Left colon (tissue), 2 donors: ENCODE measurements at regions not wholly inside any gene's neighbourhood (a gene's known extent, or its start where the extent isn't known, plus 50 kb on each side); places are given as distances from the start of the nearest gene placed in this dataset.

Source experiments
- ATAC-seq: fragments of 200-7000 bp; cut with Tn5 transposase; one replicate; pipeline ENCODE4 v1.9.1; 2020; ENCODE audit warnings: mild to moderate bottlenecking, moderate library complexity
- DNase-seq, 2 donors: peaks; one replicate each; pipeline ENCODE4 v3.0.0-alpha.2; 2020
- intact Hi-C, 2 donors: fragments of 100-400 bp; cut with DNase I in 1 of 2; cut with micrococcal nuclease in 1 of 2; formaldehyde crosslinking; loops; one replicate each; pipeline versions ENCODE4 v1.11.2 to v1.14.0; 2022; cut with DNase I, micrococcal nuclease
- donor health status: DM: no; HTN: no; CAD: no.
- donor health status: DM: yes; HTN: yes; CAD: no.

GRCh38 chr5:103466495-103466894, 96.1 kb downstream of the NUDT12 start:
- DNase-seq = no peak
- intact Hi-C loops = no loop called here
- ATAC-seq = no peak

DNA sequence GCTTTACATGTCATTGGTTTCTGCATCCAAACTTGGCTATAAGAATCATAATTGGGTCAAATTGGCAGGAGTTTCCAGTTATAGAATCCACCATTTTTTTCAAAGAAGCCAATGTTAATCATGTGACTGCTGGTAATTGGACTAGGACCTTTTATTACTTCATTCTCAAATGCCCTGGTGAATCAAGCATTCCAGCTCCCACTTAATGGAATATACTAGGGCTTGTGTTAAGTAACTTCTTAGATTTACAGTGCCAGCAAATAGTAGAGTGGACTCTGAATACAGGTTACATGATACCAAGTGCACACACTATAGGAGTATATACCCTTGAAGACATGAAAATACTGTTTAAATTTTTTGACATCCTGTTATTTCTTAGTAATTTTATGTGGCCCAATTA, 96.7 kb downstream of the NUDT12 start:
- no peak for DNase-seq
- intact Hi-C loops = no loop called here
- no peak for ATAC-seq

- ATAC-seq (no peak), DNase-seq (no peak)
- intact Hi-C loops = no loop called here
Measured at GRCh38 chr5:103464835-103465484, 97.6 kb downstream of the NUDT12 start.

DNA sequence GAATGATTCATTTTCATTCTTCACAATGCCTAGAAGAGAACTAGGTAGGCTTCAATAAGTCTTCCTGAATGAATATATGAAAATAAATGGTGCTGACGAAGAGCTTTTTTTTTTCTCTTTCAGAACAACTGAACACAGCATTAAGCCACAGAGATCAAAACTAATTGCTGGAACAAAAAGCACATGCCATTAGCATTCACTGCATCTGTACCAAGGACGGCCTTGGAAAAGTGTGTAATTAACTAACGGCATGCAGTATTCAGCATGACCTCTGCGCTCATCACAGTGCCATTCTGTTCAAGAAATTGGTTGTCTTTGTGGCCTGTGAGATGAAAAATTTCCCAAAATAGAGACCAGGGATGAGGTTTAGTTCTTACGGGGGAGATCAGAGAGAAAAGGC, 99.3 kb downstream of the NUDT12 start:
- no peak for DNase-seq
- intact Hi-C loops = no loop called here
- no peak for ATAC-seq

GRCh38 chr5:103461243-103461642, 101.3 kb downstream of the NUDT12 start:
- ATAC-seq (no peak), DNase-seq (no peak)
- intact Hi-C loops = no loop called here

DNA sequence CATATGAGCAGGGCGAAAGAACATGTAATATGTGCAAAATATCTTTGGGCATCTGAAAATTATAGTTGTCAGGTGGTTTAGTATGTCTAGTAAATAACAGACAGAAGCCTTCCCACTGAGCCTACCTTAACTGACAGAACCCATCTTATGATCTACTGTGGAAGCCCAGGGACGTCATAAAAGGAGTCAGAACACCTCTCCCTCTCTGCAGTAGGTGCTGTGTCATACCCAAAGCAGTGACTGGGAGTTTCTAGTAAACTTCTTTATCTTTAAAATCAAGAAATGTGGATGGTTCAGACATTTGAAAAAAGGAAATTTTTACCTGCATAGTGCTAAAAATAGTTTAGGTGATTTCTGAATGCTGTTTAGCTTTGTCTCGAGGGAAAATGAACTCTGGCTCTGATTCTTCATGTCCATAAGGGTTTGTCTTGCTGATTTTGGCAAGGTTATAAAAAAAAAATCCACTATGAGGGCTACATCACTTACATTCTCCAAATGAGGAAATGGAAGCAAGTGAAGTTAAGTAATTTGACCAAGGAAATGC, 104.0 kb downstream of the NUDT12 start:
- DNase-seq (no peak), ATAC-seq (no peak)
- intact Hi-C loops = no loop called here

DNA sequence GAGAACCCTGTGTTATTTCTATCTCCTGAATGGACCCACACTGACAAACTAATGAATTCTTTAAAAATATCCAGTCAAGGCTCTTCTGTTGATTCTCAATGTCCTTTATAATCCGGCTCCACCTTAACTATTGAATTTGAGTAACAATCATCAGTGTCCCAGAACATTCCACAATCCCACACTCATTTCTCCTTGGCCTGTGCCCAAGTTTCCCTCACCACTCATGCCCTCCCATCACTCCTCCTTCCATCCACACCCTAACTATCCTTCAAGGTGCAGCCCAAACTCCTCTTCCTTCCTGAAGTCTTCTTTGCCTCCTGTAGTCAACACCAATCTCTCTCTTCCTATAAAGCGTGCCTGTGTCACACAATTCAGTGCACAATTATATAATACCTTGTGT, 106.1 kb downstream of the NUDT12 start:
- peak; percentile 31 for ATAC-seq
- no peak for DNase-seq
- intact Hi-C loops = no loop called here

DNA sequence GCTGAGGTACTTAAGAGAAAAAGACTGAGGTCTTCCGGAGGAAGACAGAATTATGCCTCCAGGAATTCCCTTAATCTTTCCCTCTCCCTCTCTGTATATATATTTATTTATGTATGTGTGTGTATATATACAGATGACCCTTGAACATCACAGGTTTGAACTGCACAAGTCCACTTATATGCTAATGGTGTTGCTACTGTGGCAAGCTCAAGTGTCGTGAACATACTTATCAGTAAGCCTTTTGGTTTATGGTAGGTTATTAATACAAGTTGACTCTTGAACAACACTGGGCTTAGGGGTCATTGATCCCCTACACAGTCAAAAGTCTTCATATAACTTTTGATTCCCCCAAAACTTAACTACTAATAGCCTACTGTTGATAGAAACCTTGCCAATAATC, 106.8 kb downstream of the NUDT12 start:
- intact Hi-C loops = no loop called here
- no peak for DNase-seq
- no peak for ATAC-seq

- ATAC-seq (no peak), DNase-seq (no peak)
- intact Hi-C loops = no loop called here
Measured at GRCh38 chr5:103454770-103455169, 107.8 kb downstream of the NUDT12 start.

GRCh38 chr5:103452666-103453065, 109.9 kb downstream of the NUDT12 start:
- DNase-seq (no peak), ATAC-seq (no peak)
- intact Hi-C loops = no loop called here

DNA sequence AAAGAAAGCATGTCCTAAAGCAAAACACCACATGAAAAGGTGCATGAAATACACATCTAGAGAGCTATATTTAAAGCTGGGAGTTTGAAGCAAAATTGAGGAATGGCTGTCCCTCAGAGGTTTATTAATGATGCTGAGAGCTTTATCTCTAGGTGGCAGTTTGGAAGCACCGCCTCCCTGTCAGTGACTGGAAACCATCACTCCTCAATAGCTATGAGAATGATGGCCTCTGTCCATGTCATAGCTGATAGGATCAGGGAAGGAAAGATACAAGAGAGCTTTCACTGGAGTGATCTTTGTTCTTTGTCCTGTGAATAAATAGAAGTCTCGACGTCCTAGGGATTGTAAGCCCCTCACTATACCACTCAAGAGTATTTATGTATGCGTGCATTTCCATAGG, 110.5 kb downstream of the NUDT12 start:
- no peak for DNase-seq
- intact Hi-C loops = no loop called here
- ATAC-seq = no peak

GRCh38 chr5:103451261-103451660, 111.3 kb downstream of the NUDT12 start:
- DNase-seq (no peak), ATAC-seq (no peak)
- intact Hi-C loops = no loop called here

DNA sequence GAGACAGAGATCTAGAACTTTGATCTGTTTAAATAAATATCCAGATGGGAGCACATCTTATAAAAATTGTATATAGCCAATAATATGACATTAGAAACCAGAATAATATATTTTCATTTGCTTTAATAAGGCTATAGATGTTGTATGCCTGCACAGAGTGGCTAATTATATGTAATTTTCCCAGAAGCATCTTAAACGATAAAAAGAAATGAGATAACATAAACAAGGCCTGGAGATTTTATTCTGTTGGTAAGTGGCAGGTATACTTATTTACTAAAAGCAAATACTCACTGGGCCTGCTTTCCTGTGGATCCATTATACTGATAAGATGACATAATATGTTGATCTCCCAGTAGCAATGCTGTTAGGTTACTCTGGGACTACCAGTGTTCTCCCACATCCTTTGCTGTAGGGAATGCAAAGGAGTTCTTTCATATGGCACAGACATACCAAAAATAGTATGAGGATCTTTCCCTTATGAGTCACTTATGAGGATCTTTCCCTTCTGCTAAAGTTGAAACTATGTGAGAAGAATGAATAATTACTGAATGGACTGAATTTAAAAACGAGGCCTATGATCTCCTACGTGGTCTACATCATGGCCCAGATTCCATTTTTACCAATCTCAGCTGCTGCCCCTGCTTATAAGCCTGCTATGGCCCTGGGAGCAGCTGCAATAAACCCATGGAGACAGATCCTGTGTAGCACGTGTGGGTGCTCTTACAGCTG, 112.1 kb downstream of the NUDT12 start:
- DNase-seq (no peak), ATAC-seq (no peak)
- intact Hi-C loops = no loop called here

DNA sequence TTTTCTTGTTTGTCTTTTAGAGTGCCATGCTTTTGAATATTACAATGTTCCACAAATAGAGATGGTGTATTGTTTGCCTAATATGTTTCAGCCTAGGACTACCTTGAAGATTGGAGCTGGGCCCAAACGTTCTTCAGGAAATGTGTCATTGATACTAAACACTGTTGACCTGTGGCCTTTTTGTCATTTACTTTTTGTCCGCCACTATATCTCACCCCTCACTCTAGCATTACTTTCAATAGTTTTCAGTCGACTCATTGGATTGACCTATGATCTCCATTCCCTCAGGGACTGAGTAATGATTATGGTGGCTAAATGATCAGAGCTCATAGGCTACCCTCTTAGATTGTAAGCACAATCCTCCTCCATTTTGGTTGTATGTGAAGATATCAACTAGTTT, 115.8 kb downstream of the NUDT12 start:
- ATAC-seq (no peak), DNase-seq (no peak)
- intact Hi-C loops = no loop called here

DNA sequence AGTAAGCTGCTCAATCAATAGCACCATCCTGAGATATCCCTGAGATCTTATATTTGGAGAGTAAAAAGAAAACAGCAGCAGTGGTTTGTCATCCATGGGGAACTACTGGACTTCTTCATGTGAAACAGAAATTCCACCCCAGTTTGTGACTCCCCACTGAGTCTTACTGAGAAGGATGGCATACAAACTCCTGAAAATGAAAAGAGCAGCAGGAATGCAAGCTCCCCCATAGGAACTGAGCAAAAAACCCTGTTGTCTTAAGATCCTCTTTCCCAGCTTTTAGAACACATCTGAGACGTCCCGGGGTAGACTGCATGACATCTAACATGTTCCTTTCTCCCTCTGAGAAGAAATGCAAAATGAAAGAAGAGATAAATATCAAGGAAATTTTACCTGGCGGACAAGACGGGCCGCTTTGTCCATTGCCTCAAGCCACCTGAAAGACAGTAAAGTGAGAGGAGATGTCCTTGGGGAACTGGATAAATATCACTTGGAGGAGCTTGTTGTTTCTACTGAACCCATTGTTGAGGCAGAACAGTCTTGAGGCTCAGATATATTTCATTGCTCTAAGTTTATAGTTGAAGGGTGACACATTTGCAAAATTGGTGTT, 117.1 kb downstream of the NUDT12 start:
- ATAC-seq (no peak), DNase-seq (no peak)
- intact Hi-C loops = no loop called here

GRCh38 chr5:103444333-103445038, 118.1 kb downstream of the NUDT12 start:
- peak; percentile 94 for ATAC-seq
- intact Hi-C loops = no loop called here
- DNase-seq = peak; percentile 14 to 28

- DNase-seq (no peak), ATAC-seq (no peak)
- intact Hi-C loops = no loop called here
Measured at GRCh38 chr5:103442750-103443149, 119.8 kb downstream of the NUDT12 start.

- ATAC-seq = no peak
- intact Hi-C loops = no loop called here
- DNase-seq = no peak
Measured at GRCh38 chr5:103441523-103441922, 121.1 kb downstream of the NUDT12 start.

- ATAC-seq (peak; percentile 93), DNase-seq (no peak)
- intact Hi-C loops = no loop called here
Measured at GRCh38 chr5:103439007-103439406, 123.6 kb downstream of the NUDT12 start.

DNA sequence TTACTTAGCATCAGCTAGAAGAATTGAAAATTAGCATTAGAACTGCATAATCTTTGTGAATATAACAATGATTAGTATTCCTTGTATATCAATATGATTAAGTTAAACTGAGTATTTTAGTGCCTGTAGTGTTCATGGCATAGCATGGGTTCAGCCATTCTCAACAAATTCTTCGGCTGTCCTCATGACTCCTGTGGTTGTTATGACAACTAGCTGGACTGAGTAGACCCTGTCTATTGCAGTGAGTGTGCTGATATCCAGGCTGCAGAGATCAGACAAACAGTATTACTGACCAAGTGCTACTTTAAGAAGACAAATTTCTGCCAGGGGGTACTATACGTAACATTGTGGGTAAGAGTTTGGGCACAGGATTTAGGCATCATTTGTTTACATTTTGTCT, 125.9 kb downstream of the NUDT12 start:
- DNase-seq (no peak), ATAC-seq (no peak)
- intact Hi-C loops = no loop called here
